ENCODE measurements at regions not wholly inside any gene's neighbourhood (a gene's known extent, or its start where the extent isn't known, plus 50 kb on each side); places are given as distances from the start of the nearest gene placed in this dataset.

DNA sequence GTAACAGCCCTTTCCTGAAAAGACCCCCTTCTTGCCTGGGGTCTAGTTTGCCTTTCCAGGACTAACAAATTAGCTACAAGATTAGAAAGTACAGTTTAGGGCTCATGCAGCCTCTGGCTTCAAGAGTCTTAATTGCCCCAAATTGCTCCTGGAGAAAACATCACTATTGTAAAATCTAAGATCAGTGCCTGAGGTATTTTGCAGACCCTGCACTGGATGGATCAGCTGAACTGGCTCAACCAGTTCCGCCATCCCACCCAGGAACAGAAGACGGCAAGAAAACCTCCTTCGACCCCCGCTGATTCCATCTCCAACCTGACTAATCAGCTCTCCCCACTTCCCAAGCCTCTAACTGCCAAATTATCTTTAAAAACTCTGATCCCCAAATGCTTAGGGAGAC is 236.5 kb upstream of the KCNG1 start:
- in situ Hi-C loops (cut with MboI; ENCODE audit: low sequenced_read_pairs): no loop called here
- H3K14ac ChIP-seq (replicated peaks; ENCODE audit: low read depth, low read length): no peak overlapping the region
- CTCF ChIA-PET: no interaction called here
- no peaks in the 10 kb centered on the region for H4K20me1 ChIP-seq (ENCODE audit: insufficient read depth, low read length)
- no CpG with 5 or more reads among the region's 4 CpGs for WGBS, 2 experiments (ENCODE audit: extremely low coverage in 2 of 2, insufficient read length in 1 of 2)
- ATAC-seq (ENCODE audit: low read depth) (no peak), DNase-seq (no peak)
- no peak overlapping the region for H3K27ac ChIP-seq (ENCODE audit: insufficient read depth, low read length)
- no peaks in the 10 kb centered on the region for H3K79me1 ChIP-seq (ENCODE audit: low read depth in 1 of 2, low read length in 2 of 2)
- H3K4ac ChIP-seq (ENCODE audit: low read depth, low read length): no peak overlapping the region
- TF ChIP-seq CEBPB (IDR thresholded peaks at IDR 0.05; ENCODE audit: low read depth, low read length) (no peak), SMC3 (IDR thresholded peaks at IDR 0.05; ENCODE audit: low read depth, low read length) (no peak), FOS (IDR thresholded peaks at IDR 0.05; ENCODE audit: low read depth, low read length) (no peak), CHD1 (IDR thresholded peaks at IDR 0.05; ENCODE audit: low read depth, low read length) (no peak), NFE2L2 (IDR thresholded peaks at IDR 0.05; ENCODE audit: low read depth, low read length) (no peak), MXI1 (IDR thresholded peaks at IDR 0.05; ENCODE audit: borderline replicate concordance, low read depth, low read length) (no peak), RFX5 (IDR thresholded peaks at IDR 0.05; ENCODE audit: low read depth, low read length) (no peak), RCOR1 (IDR thresholded peaks at IDR 0.05; ENCODE audit: insufficient replicate concordance, low read length) (no peak), POLR2A (IDR thresholded peaks at IDR 0.05; ENCODE audit: low read depth, low read length) (no peak), MAFK (IDR thresholded peaks at IDR 0.05; ENCODE audit: low read depth, low read length) (no peak), RAD21 (IDR thresholded peaks at IDR 0.05; ENCODE audit: low read length) (no peak), BHLHE40 (IDR thresholded peaks at IDR 0.05; ENCODE audit: low read depth, low read length) (no peak), MAZ (IDR thresholded peaks at IDR 0.05; ENCODE audit: borderline replicate concordance, low read depth, low read length) (no peak)
- TF ChIP-seq, protein P1, sequence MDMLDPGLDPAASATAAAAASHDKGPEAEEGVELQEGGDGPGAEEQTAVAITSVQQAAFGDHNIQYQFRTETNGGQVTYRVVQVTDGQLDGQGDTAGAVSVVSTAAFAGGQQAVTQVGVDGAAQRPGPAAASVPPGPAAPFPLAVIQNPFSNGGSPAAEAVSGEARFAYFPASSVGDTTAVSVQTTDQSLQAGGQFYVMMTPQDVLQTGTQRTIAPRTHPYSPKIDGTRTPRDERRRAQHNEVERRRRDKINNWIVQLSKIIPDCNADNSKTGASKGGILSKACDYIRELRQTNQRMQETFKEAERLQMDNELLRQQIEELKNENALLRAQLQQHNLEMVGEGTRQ (IDR thresholded peaks at IDR 0.05; ENCODE audit: low read depth, low read length): no peak
- TF ChIP-seq, protein P2, sequence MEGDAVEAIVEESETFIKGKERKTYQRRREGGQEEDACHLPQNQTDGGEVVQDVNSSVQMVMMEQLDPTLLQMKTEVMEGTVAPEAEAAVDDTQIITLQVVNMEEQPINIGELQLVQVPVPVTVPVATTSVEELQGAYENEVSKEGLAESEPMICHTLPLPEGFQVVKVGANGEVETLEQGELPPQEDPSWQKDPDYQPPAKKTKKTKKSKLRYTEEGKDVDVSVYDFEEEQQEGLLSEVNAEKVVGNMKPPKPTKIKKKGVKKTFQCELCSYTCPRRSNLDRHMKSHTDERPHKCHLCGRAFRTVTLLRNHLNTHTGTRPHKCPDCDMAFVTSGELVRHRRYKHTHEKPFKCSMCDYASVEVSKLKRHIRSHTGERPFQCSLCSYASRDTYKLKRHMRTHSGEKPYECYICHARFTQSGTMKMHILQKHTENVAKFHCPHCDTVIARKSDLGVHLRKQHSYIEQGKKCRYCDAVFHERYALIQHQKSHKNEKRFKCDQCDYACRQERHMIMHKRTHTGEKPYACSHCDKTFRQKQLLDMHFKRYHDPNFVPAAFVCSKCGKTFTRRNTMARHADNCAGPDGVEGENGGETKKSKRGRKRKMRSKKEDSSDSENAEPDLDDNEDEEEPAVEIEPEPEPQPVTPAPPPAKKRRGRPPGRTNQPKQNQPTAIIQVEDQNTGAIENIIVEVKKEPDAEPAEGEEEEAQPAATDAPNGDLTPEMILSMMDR (conservative IDR thresholded peaks at IDR 0.05; ENCODE audit: low read depth, low read length): no peak
- TF ChIP-seq, protein P3, sequence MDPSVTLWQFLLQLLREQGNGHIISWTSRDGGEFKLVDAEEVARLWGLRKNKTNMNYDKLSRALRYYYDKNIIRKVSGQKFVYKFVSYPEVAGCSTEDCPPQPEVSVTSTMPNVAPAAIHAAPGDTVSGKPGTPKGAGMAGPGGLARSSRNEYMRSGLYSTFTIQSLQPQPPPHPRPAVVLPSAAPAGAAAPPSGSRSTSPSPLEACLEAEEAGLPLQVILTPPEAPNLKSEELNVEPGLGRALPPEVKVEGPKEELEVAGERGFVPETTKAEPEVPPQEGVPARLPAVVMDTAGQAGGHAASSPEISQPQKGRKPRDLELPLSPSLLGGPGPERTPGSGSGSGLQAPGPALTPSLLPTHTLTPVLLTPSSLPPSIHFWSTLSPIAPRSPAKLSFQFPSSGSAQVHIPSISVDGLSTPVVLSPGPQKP (IDR thresholded peaks at IDR 0.05; ENCODE audit: borderline replicate concordance, low read depth, low read length): no peak
- no TSS peak for BruUV-seq (replicated peaks)
- no peak overlapping the region for H3K23ac ChIP-seq (ENCODE audit: low read depth, low read length)
- dilution Hi-C loops (cut with HindIII; ENCODE audit: low sequenced_read_pairs, unreplicated experiment): no loop called here
- no peak overlapping the region for H2AFZ ChIP-seq (replicated peaks; ENCODE audit: low read length, poor library complexity)
- H3K4me3 ChIP-seq (ENCODE audit: insufficient read depth, low read depth, low read length): no peak overlapping the region
- intact Hi-C loops (cut with micrococcal nuclease): no loop called here
- no peak overlapping the region for H3K56ac ChIP-seq (ENCODE audit: extremely low read depth, insufficient read depth, low read length)
- H3K9me3 ChIP-seq (ENCODE audit: control insufficient read depth, insufficient read depth, low read length): no peaks in the 10 kb centered on the region
- H3K18ac ChIP-seq (ENCODE audit: low read depth, low read length): no peak overlapping the region
- POLR2A ChIA-PET (ENCODE audit: unreplicated experiment): no interaction called here
- H2BK120ac ChIP-seq (ENCODE audit: low read depth, low read length): no peak overlapping the region
- no peak overlapping the region for H3K9ac ChIP-seq (ENCODE audit: low read depth, low read length)
- H4K5ac ChIP-seq (ENCODE audit: low read depth, low read length): no peak overlapping the region
- H4K8ac ChIP-seq (ENCODE audit: low read depth in 2 of 2, low read length in 2 of 2): no peak overlapping the region
- no peak overlapping the region for H2BK5ac ChIP-seq (ENCODE audit: low read depth, low read length, poor library complexity, severe bottlenecking)
- no peaks in the 10 kb centered on the region for H3K9me1 ChIP-seq (ENCODE audit: insufficient read depth, low read length)
- no peak overlapping the region for H2AK5ac ChIP-seq (ENCODE audit: low read depth, low read length)
- no peak overlapping the region for H2AK9ac ChIP-seq (replicated peaks; ENCODE audit: low read depth, low read length, poor library complexity)
- no peak overlapping the region for H3K4me2 ChIP-seq (ENCODE audit: low read depth, low read length)
- H3K36me3 ChIP-seq (ENCODE audit: control insufficient read depth, insufficient read depth, low read length): no peaks in the 10 kb centered on the region
- H4K91ac ChIP-seq (ENCODE audit: insufficient read depth, low read depth, low read length): no peak overlapping the region
- no peak overlapping the region for H2BK20ac ChIP-seq (ENCODE audit: low read depth, low read length)
- H2BK15ac ChIP-seq (ENCODE audit: low read depth, low read length): no peak overlapping the region
- H3K27me3 ChIP-seq (ENCODE audit: control insufficient read depth, insufficient read depth, low read length): peaks cover 37% of the 10 kb centered on the region
- no peaks in the 10 kb centered on the region; the same call in 1 of the 2 replicates for H3K4me1 ChIP-seq (ENCODE audit: control insufficient read depth, insufficient read depth, low read length)

Data from IMR-90 (cell line).